ENCODE measurements at regions not wholly inside any gene's neighbourhood (a gene's known extent, or its start where the extent isn't known, plus 50 kb on each side); places are given as distances from the start of the nearest gene placed in this dataset.

DNA sequence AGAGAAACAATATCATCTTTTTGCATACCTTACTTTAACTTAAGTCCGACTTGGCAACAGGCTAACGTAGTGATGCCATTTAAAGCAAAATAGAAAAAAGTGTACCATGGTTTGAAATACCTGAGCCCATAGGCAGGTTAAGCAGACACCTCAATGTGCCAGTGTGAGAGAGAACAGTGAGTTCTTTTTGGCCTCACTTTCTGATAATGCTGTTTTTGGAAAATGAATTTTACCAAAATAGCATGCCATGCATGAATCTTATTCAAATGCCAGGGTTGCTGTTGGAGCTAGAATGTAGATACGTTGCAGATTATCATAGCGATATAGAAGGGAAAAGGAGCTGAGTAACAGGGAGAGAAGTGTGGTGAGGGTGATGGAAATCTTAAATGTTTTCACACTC, 170.2 kb downstream of the OTOR start:
- H3K27me3 ChIP-seq (ENCODE audit: control insufficient read depth, insufficient read depth, low read length), result no peaks in the 10 kb centered on the region
- H3K36me3 ChIP-seq (ENCODE audit: control insufficient read depth, insufficient read depth, low read length), result no peaks in the 10 kb centered on the region
- H3K9ac ChIP-seq, result no peak overlapping the region
- H3K4me1 ChIP-seq, result no peaks in the 10 kb centered on the region
- no peaks in the 10 kb centered on the region for H3K9me3 ChIP-seq (ENCODE audit: control insufficient read depth, low read length)
- no peak overlapping the region for H3K27ac ChIP-seq
- TF ChIP-seq, protein P1, sequence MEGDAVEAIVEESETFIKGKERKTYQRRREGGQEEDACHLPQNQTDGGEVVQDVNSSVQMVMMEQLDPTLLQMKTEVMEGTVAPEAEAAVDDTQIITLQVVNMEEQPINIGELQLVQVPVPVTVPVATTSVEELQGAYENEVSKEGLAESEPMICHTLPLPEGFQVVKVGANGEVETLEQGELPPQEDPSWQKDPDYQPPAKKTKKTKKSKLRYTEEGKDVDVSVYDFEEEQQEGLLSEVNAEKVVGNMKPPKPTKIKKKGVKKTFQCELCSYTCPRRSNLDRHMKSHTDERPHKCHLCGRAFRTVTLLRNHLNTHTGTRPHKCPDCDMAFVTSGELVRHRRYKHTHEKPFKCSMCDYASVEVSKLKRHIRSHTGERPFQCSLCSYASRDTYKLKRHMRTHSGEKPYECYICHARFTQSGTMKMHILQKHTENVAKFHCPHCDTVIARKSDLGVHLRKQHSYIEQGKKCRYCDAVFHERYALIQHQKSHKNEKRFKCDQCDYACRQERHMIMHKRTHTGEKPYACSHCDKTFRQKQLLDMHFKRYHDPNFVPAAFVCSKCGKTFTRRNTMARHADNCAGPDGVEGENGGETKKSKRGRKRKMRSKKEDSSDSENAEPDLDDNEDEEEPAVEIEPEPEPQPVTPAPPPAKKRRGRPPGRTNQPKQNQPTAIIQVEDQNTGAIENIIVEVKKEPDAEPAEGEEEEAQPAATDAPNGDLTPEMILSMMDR (IDR thresholded peaks at IDR 0.05), result no peak
- H3K4me3 ChIP-seq (ENCODE audit: low read depth, low read length), result no peak overlapping the region
- H3K79me2 ChIP-seq, result no peaks in the 10 kb centered on the region
- no peak overlapping the region for H3K4me2 ChIP-seq (ENCODE audit: low read length)
- H2AFZ ChIP-seq, result no peak overlapping the region

DNA sequence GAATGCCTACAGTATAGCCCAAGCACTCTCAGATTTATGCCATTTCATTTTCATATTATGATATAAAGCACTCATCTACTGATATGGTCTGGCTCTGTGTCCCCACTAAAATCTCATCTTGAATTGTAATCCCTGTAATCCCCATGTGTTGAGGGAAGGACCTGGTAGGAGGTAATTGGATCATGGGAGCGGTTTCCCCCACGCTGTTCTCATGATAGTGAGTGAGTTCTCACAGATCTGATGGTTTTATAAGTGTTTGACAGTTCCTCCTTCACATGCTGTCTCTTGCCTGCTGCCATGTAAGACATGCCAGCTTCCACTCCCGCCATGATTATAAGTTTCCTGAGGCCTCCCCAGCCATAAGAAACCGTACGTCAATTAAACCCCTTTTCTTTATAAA, 171.7 kb downstream of the OTOR start:
- no peaks in the 10 kb centered on the region for H3K27me3 ChIP-seq (ENCODE audit: control insufficient read depth, insufficient read depth, low read length)
- H2AFZ ChIP-seq, result no peak overlapping the region
- TF ChIP-seq, protein P1 (IDR thresholded peaks at IDR 0.05), result no peak
- no peak overlapping the region for H3K27ac ChIP-seq
- no peak overlapping the region for H3K4me3 ChIP-seq (ENCODE audit: low read depth, low read length)
- H3K9me3 ChIP-seq (ENCODE audit: control insufficient read depth, low read length), result no peaks in the 10 kb centered on the region
- H3K79me2 ChIP-seq, result no peaks in the 10 kb centered on the region
- no peaks in the 10 kb centered on the region for H3K4me1 ChIP-seq
- H3K36me3 ChIP-seq (ENCODE audit: control insufficient read depth, insufficient read depth, low read length), result no peaks in the 10 kb centered on the region
- H3K9ac ChIP-seq, result no peak overlapping the region
- no peak overlapping the region for H3K4me2 ChIP-seq (ENCODE audit: low read length)

DNA sequence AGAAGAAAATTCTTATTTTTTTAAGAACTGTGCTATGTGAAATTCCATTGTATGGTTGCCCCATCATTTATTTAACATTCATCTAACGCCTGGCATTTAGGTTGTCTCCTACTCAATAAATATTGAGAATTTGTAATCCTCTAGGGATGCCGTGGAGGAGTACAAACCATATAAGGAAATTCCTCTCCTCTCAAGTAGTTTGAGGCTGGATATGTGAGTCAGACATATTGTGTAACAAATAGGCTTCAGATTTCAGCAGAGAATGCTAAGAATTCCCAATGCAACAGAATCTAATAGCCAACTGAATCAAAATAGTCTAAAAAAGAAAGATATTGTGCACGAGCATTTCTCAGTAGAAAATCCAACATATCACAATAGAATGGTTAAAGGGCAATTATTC, 174.7 kb downstream of the OTOR start:
- H3K4me2 ChIP-seq (ENCODE audit: low read length), result no peak overlapping the region
- H3K9ac ChIP-seq, result no peak overlapping the region
- H3K9me3 ChIP-seq (ENCODE audit: control insufficient read depth, low read length), result no peaks in the 10 kb centered on the region
- H3K27me3 ChIP-seq (ENCODE audit: control insufficient read depth, insufficient read depth, low read length), result no peaks in the 10 kb centered on the region
- H3K4me3 ChIP-seq (ENCODE audit: low read depth, low read length), result no peak overlapping the region
- no peaks in the 10 kb centered on the region for H3K4me1 ChIP-seq
- no peaks in the 10 kb centered on the region for H3K79me2 ChIP-seq
- H3K36me3 ChIP-seq (ENCODE audit: control insufficient read depth, insufficient read depth, low read length), result no peaks in the 10 kb centered on the region
- no peak overlapping the region for H3K27ac ChIP-seq
- TF ChIP-seq, protein P1 (IDR thresholded peaks at IDR 0.05), result no peak
- no peak overlapping the region for H2AFZ ChIP-seq

DNA sequence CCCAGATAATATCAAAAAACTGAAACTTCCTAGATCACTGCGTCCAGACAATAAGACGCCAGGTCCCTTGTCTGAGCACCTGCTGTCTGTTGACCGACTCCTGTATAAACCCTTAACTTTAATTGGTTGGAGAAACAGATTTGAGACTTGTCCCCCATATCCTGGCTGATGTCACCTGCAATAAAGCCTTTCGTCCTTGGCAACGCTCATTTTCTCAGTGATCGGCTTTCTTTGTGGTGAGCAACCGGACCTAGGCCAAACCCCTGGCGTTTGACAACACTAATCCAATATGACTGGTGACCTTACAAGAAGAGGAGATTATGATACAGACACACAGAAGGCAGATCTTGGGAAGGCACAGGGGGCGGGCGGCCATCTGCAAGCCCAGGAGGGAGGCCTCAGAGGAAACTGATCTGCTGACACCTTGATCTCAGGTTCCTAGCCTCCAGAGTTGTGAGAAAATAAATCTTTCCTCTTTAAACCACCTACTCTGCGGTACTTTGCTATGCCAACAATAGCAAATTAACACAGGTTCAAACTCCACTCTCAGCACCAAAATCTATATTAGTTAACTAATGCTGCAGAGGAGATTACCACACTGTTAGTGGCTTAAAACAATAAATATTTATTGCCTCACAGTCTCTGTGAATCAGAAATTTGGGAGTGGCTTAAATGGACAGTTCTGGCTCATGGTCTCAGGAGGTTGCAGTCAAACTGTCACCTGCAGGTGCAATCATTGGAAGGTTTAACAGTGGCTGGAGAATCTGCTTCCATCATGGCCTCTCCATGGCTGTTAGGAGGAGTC, 178.7 kb downstream of the OTOR start:
- Histone ChIP-seq H3K4me3 (ENCODE audit: low read depth, low read length) (no peak overlapping the region), H3K9me3 (ENCODE audit: control insufficient read depth, low read length) (no peaks in the 10 kb centered on the region), H3K4me2 (ENCODE audit: low read length) (no peak overlapping the region), H3K36me3 (ENCODE audit: control insufficient read depth, insufficient read depth, low read length) (no peaks in the 10 kb centered on the region), H3K79me2 (no peaks in the 10 kb centered on the region), H3K9ac (no peak overlapping the region), H3K27me3 (ENCODE audit: control insufficient read depth, insufficient read depth, low read length) (no peaks in the 10 kb centered on the region), H2AFZ (no peak overlapping the region), H3K27ac (no peak overlapping the region), H3K4me1 (no peaks in the 10 kb centered on the region)
- TF ChIP-seq, protein P1 (IDR thresholded peaks at IDR 0.05), result no peak

DNA sequence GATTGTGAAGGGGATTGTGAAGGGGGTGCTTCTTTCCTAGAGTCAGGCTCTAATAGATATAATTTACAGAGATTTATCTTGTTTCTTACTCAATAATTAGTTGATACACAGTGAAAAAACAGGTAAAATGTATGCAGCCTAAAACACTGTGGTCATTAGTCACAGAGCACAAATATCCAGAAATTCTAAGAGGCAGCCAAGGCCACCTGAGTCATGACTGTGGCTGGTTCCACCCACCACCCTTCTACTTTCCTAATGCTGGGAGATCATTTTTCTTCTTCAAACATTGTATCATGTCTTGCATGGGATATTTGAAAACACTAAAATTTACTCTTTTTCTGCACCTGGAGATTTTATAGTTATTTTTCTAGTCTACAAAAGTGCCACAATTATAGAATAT, 181.6 kb downstream of the OTOR start:
- Histone ChIP-seq H3K4me3 (ENCODE audit: low read depth, low read length) (no peak overlapping the region), H3K4me2 (ENCODE audit: low read length) (no peak overlapping the region), H3K9me3 (ENCODE audit: control insufficient read depth, low read length) (no peaks in the 10 kb centered on the region), H3K79me2 (no peaks in the 10 kb centered on the region), H3K36me3 (ENCODE audit: control insufficient read depth, insufficient read depth, low read length) (no peaks in the 10 kb centered on the region), H3K4me1 (no peaks in the 10 kb centered on the region), H3K27me3 (ENCODE audit: control insufficient read depth, insufficient read depth, low read length) (no peaks in the 10 kb centered on the region), H3K9ac (no peak overlapping the region), H3K27ac (no peak overlapping the region), H2AFZ (no peak overlapping the region)
- TF ChIP-seq, protein P1 (IDR thresholded peaks at IDR 0.05), result no peak

All from parathyroid adenoma (tissue), 2 donors.